GM23248 (cell line): ENCODE measurements at regions not wholly inside any gene's neighbourhood (a gene's known extent, or its start where the extent isn't known, plus 50 kb on each side); places are given as distances from the start of the nearest gene placed in this dataset.

Source experiments
- DNase-seq: peaks from one replicate; pipeline ENCODE4 v3.0.0-alpha.2; 2015
- H2AFZ ChIP-seq: fragments of 200-600 bp; sonication (generic); 2 replicates; pipeline ENCODE4 v1.6.1; 2016; ENCODE audit warnings: antibody characterized with exemption
- H3F3A ChIP-seq: fragments of 200-600 bp; sonication (generic); 2 replicates; pipeline ENCODE4 v1.6.1; 2016; ENCODE audit warnings: mild to moderate bottlenecking, antibody characterized with exemption, mixed run types; ENCODE audit not compliant: insufficient read depth
- H3K27ac ChIP-seq: fragments of 200-600 bp; sonication (generic); 2 replicates; pipeline ENCODE4 v1.5.1; 2016; ENCODE audit warnings: mild to moderate bottlenecking
- H3K27me3 ChIP-seq: fragments of 200-600 bp; sonication (generic); replicated peaks from 2 replicates; pipeline ENCODE4 v1.6.1; 2016; ENCODE audit warnings: mild to moderate bottlenecking; ENCODE audit not compliant: insufficient read depth
- H3K36me3 ChIP-seq: fragments of 200-600 bp; sonication (generic); 2 replicates; pipeline ENCODE4 v1.6.1; 2016; ENCODE audit warnings: low read depth, mild to moderate bottlenecking
- H3K4me1 ChIP-seq: fragments of 200-600 bp; sonication (generic); 2 replicates; pipeline ENCODE4 v1.6.1; 2016; ENCODE audit warnings: mild to moderate bottlenecking; ENCODE audit not compliant: insufficient read depth
- H3K4me2 ChIP-seq: fragments of 200-600 bp; sonication (generic); one replicate; pipeline ENCODE4 v1.6.1; 2016; ENCODE audit warnings: mild to moderate bottlenecking; ENCODE audit not compliant: unreplicated experiment
- H3K4me3 ChIP-seq: fragments of 200-600 bp; sonication (generic); 2 replicates; pipeline ENCODE4 v1.5.1; 2016; ENCODE audit warnings: mild to moderate bottlenecking
- H3K79me2 ChIP-seq: fragments of 200-600 bp; sonication (generic); 2 replicates; pipeline ENCODE4 v1.6.1; 2016; ENCODE audit warnings: mild to moderate bottlenecking; ENCODE audit not compliant: insufficient read depth
- H3K9ac ChIP-seq: fragments of 200-600 bp; sonication (generic); 2 replicates; pipeline ENCODE4 v1.6.1; 2016; ENCODE audit warnings: mild to moderate bottlenecking
- H3K9me2 ChIP-seq: fragments of 200-600 bp; sonication (generic); 2 replicates; pipeline ENCODE4 v1.6.1; 2016; ENCODE audit warnings: mixed run types, mild to moderate bottlenecking, moderate library complexity; ENCODE audit not compliant: insufficient read depth
- H3K9me3 ChIP-seq: fragments of 200-600 bp; sonication (generic); one replicate; pipeline ENCODE4 v1.6.1; 2017; ENCODE audit warnings: low read depth
- H4K20me1 ChIP-seq: fragments of 200-600 bp; sonication (generic); 2 replicates; pipeline ENCODE4 v1.6.0; 2016; ENCODE audit not compliant: insufficient read depth
- EZH2 ChIP-seq: fragments of 200-600 bp; sonication (generic); IDR thresholded peaks from 2 replicates; pipeline ENCODE4 v1.6.1; 2018; ENCODE audit warnings: antibody characterized with exemption, mild to moderate bottlenecking; ENCODE audit not compliant: insufficient read depth, poor library complexity, severe bottlenecking
- EZH2phosphoT487 ChIP-seq: fragments of 200-600 bp; sonication (generic); IDR thresholded peaks from 2 replicates; pipeline ENCODE4 v1.6.1; 2018; ENCODE audit warnings: antibody characterized with exemption, moderate library complexity, mild to moderate bottlenecking, low read depth; ENCODE audit not compliant: insufficient read depth
- WGBS, 2 experiments: methylation state at CpG; one replicate each; pipeline ENCODE4 v1.1.6; 2015 to 2017; ENCODE audit warnings: low lambda C conversion rate in 2 of 2, low coverage in 1 of 2; ENCODE audit errors: missing lambda C conversion rate in 2 of 2; 5-methylcytosine and 5-hydroxymethylcytosine counted together
- in situ Hi-C: fragments of 300-500 bp; cut with MboI; formaldehyde crosslinking; loops from 2 replicates; pipeline ENCODE4 v1.15.0; 2020

- no peak overlapping the region for H3K4me2 ChIP-seq
- 24 to 41% methylated on average over 8 of the region's 8 CpGs for WGBS, 2 experiments
- DNase-seq = no peak
- H3K9me3 ChIP-seq = no peaks in the 10 kb centered on the region
- H4K20me1 ChIP-seq = no peaks in the 10 kb centered on the region
- no peak for TF ChIP-seq EZH2
- in situ Hi-C loops = no loop called here
- H3K27me3 ChIP-seq = no peaks in the 10 kb centered on the region
- H3K36me3 ChIP-seq = no peaks in the 10 kb centered on the region
- no peak overlapping the region for H3K27ac ChIP-seq
- no peaks in the 10 kb centered on the region for H3F3A ChIP-seq
- H3K79me2 ChIP-seq = no peaks in the 10 kb centered on the region
- H2AFZ ChIP-seq = no peak overlapping the region
- H3K9ac ChIP-seq = no peak overlapping the region
- no peaks in the 10 kb centered on the region for H3K9me2 ChIP-seq
- H3K4me1 ChIP-seq = no peaks in the 10 kb centered on the region
- no peak overlapping the region for H3K4me3 ChIP-seq
Observed at GRCh38 chr3:68378631-68379030, 553.7 kb downstream of the TAFA4 start.

DNA sequence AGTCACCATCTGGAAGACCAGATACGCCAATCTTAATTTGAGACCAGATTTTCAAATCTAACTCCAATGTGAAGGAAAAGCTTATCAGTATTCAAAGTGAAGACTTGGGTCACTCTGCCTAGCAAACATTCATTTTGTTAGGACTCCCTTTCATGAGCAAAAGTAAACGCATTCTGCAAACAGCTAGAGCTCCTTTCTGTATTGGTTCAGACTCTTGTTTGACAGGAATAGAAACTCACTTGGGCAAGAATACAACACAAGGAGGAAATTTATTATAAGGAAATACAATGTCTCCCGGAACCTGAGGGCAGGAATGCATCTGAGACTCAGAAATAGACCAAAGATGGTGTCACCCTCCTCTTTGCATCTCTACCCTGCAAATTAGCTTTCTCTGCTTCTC lies 558.6 kb downstream of the TAFA4 start:
- no peaks in the 10 kb centered on the region for H3K4me1 ChIP-seq
- H3K27ac ChIP-seq = no peak overlapping the region
- H3K4me2 ChIP-seq = no peak overlapping the region
- H3K27me3 ChIP-seq = no peaks in the 10 kb centered on the region
- H3K9ac ChIP-seq = no peak overlapping the region
- WGBS, 2 experiments = 16 to 21% methylated on average over 3 of the region's 3 CpGs
- no peak overlapping the region for H3K4me3 ChIP-seq
- H2AFZ ChIP-seq = no peak overlapping the region
- no peaks in the 10 kb centered on the region for H4K20me1 ChIP-seq
- TF ChIP-seq EZH2 (no peak), EZH2phosphoT487 (no peak)
- H3K9me3 ChIP-seq = no peaks in the 10 kb centered on the region
- no peak for DNase-seq
- H3F3A ChIP-seq = no peaks in the 10 kb centered on the region
- no peaks in the 10 kb centered on the region for H3K79me2 ChIP-seq
- H3K36me3 ChIP-seq = no peaks in the 10 kb centered on the region
- in situ Hi-C loops = no loop called here
- no peaks in the 10 kb centered on the region for H3K9me2 ChIP-seq

- H3K9ac ChIP-seq = no peak overlapping the region
- H3K79me2 ChIP-seq = no peaks in the 10 kb centered on the region
- H3F3A ChIP-seq = no peaks in the 10 kb centered on the region
- no peak for TF ChIP-seq EZH2phosphoT487
- no peak for TF ChIP-seq EZH2
- no peak for DNase-seq
- no peaks in the 10 kb centered on the region for H4K20me1 ChIP-seq
- no peak overlapping the region for H3K4me2 ChIP-seq
- H3K4me1 ChIP-seq = no peaks in the 10 kb centered on the region
- H3K9me3 ChIP-seq = no peaks in the 10 kb centered on the region
- in situ Hi-C loops = no loop called here
- H3K4me3 ChIP-seq = no peak overlapping the region
- H3K9me2 ChIP-seq = no peaks in the 10 kb centered on the region
- no peaks in the 10 kb centered on the region for H3K27me3 ChIP-seq
- WGBS, 2 experiments = 20 to 30% methylated on average over 3 of the region's 3 CpGs
- H3K36me3 ChIP-seq = no peaks in the 10 kb centered on the region
- no peak overlapping the region for H3K27ac ChIP-seq
- no peak overlapping the region for H2AFZ ChIP-seq
Observed at GRCh38 chr3:68363796-68364195, 568.6 kb downstream of the TAFA4 start.

DNA sequence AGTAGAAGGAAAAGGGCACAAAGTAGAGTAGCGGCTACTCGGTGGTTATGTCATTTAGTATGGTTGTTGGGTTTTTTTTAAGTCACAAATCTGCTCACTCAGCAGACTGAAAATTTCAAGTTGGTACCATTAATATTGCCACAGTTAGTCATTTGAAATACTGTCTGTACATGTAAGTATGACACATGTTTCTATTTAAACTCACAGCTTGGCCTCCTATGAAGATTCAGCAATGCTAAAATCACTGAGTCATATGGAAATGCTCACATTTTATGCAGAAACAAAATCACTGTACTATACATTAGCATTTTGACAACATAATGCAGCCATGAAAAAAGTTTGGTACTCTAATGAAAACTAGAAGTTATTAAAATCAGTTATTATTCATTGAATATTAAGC lies 571.9 kb downstream of the TAFA4 start:
- no peaks in the 10 kb centered on the region for H3K4me1 ChIP-seq
- H3K79me2 ChIP-seq = no peaks in the 10 kb centered on the region
- DNase-seq = no peak
- no peak overlapping the region for H2AFZ ChIP-seq
- TF ChIP-seq EZH2phosphoT487 (no peak), EZH2 (no peak)
- H3K27ac ChIP-seq = no peak overlapping the region
- no peaks in the 10 kb centered on the region for H3F3A ChIP-seq
- H3K4me2 ChIP-seq = no peak overlapping the region
- no peak overlapping the region for H3K4me3 ChIP-seq
- H4K20me1 ChIP-seq = no peaks in the 10 kb centered on the region
- H3K27me3 ChIP-seq = no peaks in the 10 kb centered on the region
- no peaks in the 10 kb centered on the region for H3K9me2 ChIP-seq
- no peaks in the 10 kb centered on the region for H3K9me3 ChIP-seq
- in situ Hi-C loops = no loop called here
- 15 to 27% methylated on average over 2 of the region's 2 CpGs for WGBS, 2 experiments
- no peaks in the 10 kb centered on the region for H3K36me3 ChIP-seq
- H3K9ac ChIP-seq = no peak overlapping the region

DNA sequence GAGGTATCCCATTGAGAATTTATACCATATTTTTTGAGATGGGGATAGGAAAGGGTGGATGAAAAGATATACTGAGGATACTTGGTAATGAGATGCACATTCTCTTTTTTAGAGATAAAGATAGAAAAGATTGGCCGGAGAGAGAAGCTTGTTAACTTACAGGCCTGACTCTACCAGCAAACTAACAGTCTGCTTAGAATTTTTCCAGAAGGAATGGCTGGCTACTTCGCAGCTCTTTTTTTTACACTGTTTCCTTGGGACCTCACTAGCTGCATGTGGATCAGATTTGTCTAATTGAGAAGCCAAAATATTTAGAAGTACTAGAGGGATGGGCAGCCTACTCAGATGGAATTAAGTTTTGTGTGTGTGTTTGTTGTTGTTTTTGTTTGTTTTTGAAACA lies 586.6 kb downstream of the TAFA4 start:
- Histone ChIP-seq H3K4me3 (no peak overlapping the region), H3F3A (no peaks in the 10 kb centered on the region), H3K27ac (no peak overlapping the region), H2AFZ (no peak overlapping the region), H3K9ac (no peak overlapping the region), H3K9me3 (no peaks in the 10 kb centered on the region), H3K79me2 (no peaks in the 10 kb centered on the region), H3K9me2 (no peaks in the 10 kb centered on the region), H3K27me3 (no peaks in the 10 kb centered on the region), H4K20me1 (no peaks in the 10 kb centered on the region), H3K4me1 (no peaks in the 10 kb centered on the region), H3K4me2 (no peak overlapping the region), H3K36me3 (no peaks in the 10 kb centered on the region)
- TF ChIP-seq EZH2phosphoT487 (no peak), EZH2 (no peak)
- no peak for DNase-seq
- 8 to 15% methylated on average over 2 of the region's 2 CpGs for WGBS, 2 experiments
- in situ Hi-C loops = no loop called here
